SK-N-SH treated with all-trans-retinoic acid at 6 μM for 48 hours (cell line): ENCODE measurements at regions not wholly inside any gene's neighbourhood (a gene's known extent, or its start where the extent isn't known, plus 50 kb on each side); places are given as distances from the start of the nearest gene placed in this dataset.

Experiments used
- ATAC-seq: fragments of 200-7000 bp; cut with Tn5 transposase; 3 replicates; pipeline ENCODE4 v1.9.1; 2020; ENCODE audit warnings: mild to moderate bottlenecking, moderate library complexity
- ARNTL ChIP-seq: fragments of 450-650 bp; formaldehyde crosslinking; IDR thresholded peaks from 2 replicates; pipeline ENCODE4 v1.5.0; 2020; ENCODE audit warnings: low read depth, mild to moderate bottlenecking, moderate library complexity, borderline replicate concordance
- BACH2 ChIP-seq: fragments of 250-450 bp; sonication (Bioruptor Pico); IDR thresholded peaks from 2 replicates; pipeline ENCODE4 v1.9.0; 2021; ENCODE audit warnings: mild to moderate bottlenecking, borderline replicate concordance
- CREB5 ChIP-seq: fragments of 250-450 bp; sonication (Bioruptor Pico); IDR thresholded peaks from 2 replicates; pipeline ENCODE4 v1.5.1; 2020; ENCODE audit warnings: low read depth, mild to moderate bottlenecking, moderate library complexity
- CSDC2 ChIP-seq: fragments of 250-450 bp; sonication (Bioruptor Pico); IDR thresholded peaks from 2 replicates; pipeline ENCODE4 v1.5.0; 2020; ENCODE audit warnings: mild to moderate bottlenecking, moderate library complexity
- CSRNP3 ChIP-seq: fragments of 250-450 bp; sonication (Bioruptor Pico); IDR thresholded peaks from 2 replicates; pipeline ENCODE4 v1.5.1; 2021; ENCODE audit warnings: mild to moderate bottlenecking, moderate library complexity
- GLIS3 ChIP-seq: fragments of 250-450 bp; sonication (Bioruptor Pico); IDR thresholded peaks from 2 replicates; pipeline ENCODE4 v1.5.0; 2020; ENCODE audit warnings: mild to moderate bottlenecking, moderate library complexity
- ISL1 ChIP-seq: fragments of 250-450 bp; sonication (Bioruptor Pico); IDR thresholded peaks from 2 replicates; pipeline ENCODE4 v2.1.2; 2022; ENCODE audit warnings: mild to moderate bottlenecking, moderate library complexity
- OSR1 ChIP-seq: fragments of 250-450 bp; sonication (Bioruptor Pico); IDR thresholded peaks from 2 replicates; pipeline ENCODE4 v1.8.0; 2022; ENCODE audit warnings: moderate library complexity, mild to moderate bottlenecking, inconsistent platforms
- PATZ1 ChIP-seq: fragments of 250-450 bp; sonication (Bioruptor Pico); IDR thresholded peaks from 2 replicates; pipeline ENCODE4 v1.8.0; 2020; ENCODE audit warnings: mild to moderate bottlenecking, moderate library complexity, borderline replicate concordance
- POU6F1 ChIP-seq: fragments of 250-450 bp; sonication (Bioruptor Pico); IDR thresholded peaks from 2 replicates; pipeline ENCODE4 v1.8.0; 2021; ENCODE audit warnings: low read depth, mild to moderate bottlenecking, moderate library complexity, borderline replicate concordance
- PPARA ChIP-seq: fragments of 250-450 bp; sonication (Bioruptor Pico); IDR thresholded peaks from 2 replicates; pipeline ENCODE4 v1.5.0; 2020; ENCODE audit warnings: mild to moderate bottlenecking, borderline replicate concordance
- RARB ChIP-seq: fragments of 250-450 bp; sonication (Bioruptor Pico); IDR thresholded peaks from 2 replicates; pipeline ENCODE4 v1.8.0; 2021; ENCODE audit warnings: mild to moderate bottlenecking, moderate library complexity
- SNAI2 ChIP-seq: fragments of 250-450 bp; sonication (Bioruptor Pico); IDR thresholded peaks from 2 replicates; pipeline ENCODE4 v1.5.0; 2020; ENCODE audit warnings: mild to moderate bottlenecking, moderate library complexity
- TCF4 ChIP-seq: fragments of 250-450 bp; sonication (Bioruptor Pico); IDR thresholded peaks from 2 replicates; pipeline ENCODE4 v1.8.0; 2021; ENCODE audit warnings: mild to moderate bottlenecking, moderate library complexity, borderline replicate concordance
- TOX ChIP-seq: fragments of 250-450 bp; sonication (Bioruptor Pico); IDR thresholded peaks from 2 replicates; pipeline ENCODE4 v1.8.0; 2021; ENCODE audit warnings: mild to moderate bottlenecking, moderate library complexity, borderline replicate concordance
- TSHZ2 ChIP-seq: fragments of 250-450 bp; sonication (Bioruptor Pico); IDR thresholded peaks from 2 replicates; pipeline ENCODE4 v1.5.0; 2020; ENCODE audit warnings: mild to moderate bottlenecking, moderate library complexity
- ZC3H10 ChIP-seq: fragments of 250-450 bp; sonication (Bioruptor Pico); IDR thresholded peaks from 2 replicates; pipeline ENCODE4 v1.5.1; 2021; ENCODE audit warnings: mild to moderate bottlenecking, moderate library complexity
- ZFP3 ChIP-seq: fragments of 250-450 bp; sonication (Bioruptor Pico); IDR thresholded peaks from 2 replicates; pipeline ENCODE4 v1.5.0; 2020; ENCODE audit warnings: mild to moderate bottlenecking, moderate library complexity
- ZFP30 ChIP-seq: fragments of 450-650 bp; formaldehyde crosslinking; IDR thresholded peaks from 2 replicates; pipeline ENCODE4 v1.5.0; 2022; ENCODE audit warnings: mild to moderate bottlenecking, moderate library complexity
- ZNF565 ChIP-seq: fragments of 450-650 bp; formaldehyde crosslinking; conservative IDR thresholded peaks from 2 replicates; pipeline ENCODE4 v1.5.0; 2020; ENCODE audit warnings: low read depth, mild to moderate bottlenecking, moderate library complexity
- ZNF70 ChIP-seq: fragments of 450-650 bp; formaldehyde crosslinking; IDR thresholded peaks from 2 replicates; pipeline ENCODE4 v1.5.0; 2020; ENCODE audit warnings: mild to moderate bottlenecking, moderate library complexity

GRCh38 chr5:75886706-75887105 lies 169.5 kb upstream of the POC5 start:
- no peak for ATAC-seq
- TF ChIP-seq TCF4 (CRISPR knock-in tag) (no peak), GLIS3 (CRISPR knock-in tag) (no peak), SNAI2 (CRISPR knock-in tag) (no peak), ZNF565 (CRISPR knock-in tag) (no peak), ZFP30 (no peak), POU6F1 (no peak), ARNTL (CRISPR knock-in tag) (no peak), ISL1 (CRISPR knock-in tag) (no peak), PPARA (no peak), CSRNP3 (no peak), TOX (no peak), ZNF70 (no peak), CREB5 (no peak), BACH2 (CRISPR knock-in tag) (no peak)

- TF ChIP-seq ARNTL (CRISPR knock-in tag) (no peak), ZFP3 (CRISPR knock-in tag) (no peak), TSHZ2 (CRISPR knock-in tag) (no peak), ZC3H10 (CRISPR knock-in tag) (no peak), BACH2 (CRISPR knock-in tag) (no peak), OSR1 (CRISPR knock-in tag) (no peak), RARB (no peak), CSDC2 (no peak), ZNF70 (no peak), TCF4 (CRISPR knock-in tag) (no peak), ZNF565 (CRISPR knock-in tag) (no peak), PATZ1 (no peak)
- ATAC-seq, result 0 out of 3 replicates have a peak, but pooled peaks have one; percentile 30
These were observed 168.8 kb upstream of the POC5 start for GRCh38 chr5:75885849-75886596.

- no peak for ATAC-seq
- no peak for TF ChIP-seq TCF4 (CRISPR knock-in tag)
These were observed 168.1 kb upstream of the POC5 start for GRCh38 chr5:75885321-75885720.
